ENCODE measurements at regions not wholly inside any gene's neighbourhood (a gene's known extent, or its start where the extent isn't known, plus 50 kb on each side); places are given as distances from the start of the nearest gene placed in this dataset.

- TF ChIP-seq CTCF (IDR thresholded peaks at IDR 0.05), result no peak
- TF ChIP-seq ZFX (IDR thresholded peaks at IDR 0.05; ENCODE audit: borderline replicate concordance), result no peak
Measured at GRCh38 chr7:125480762-125481161, 551.1 kb upstream of the POT1 start.
